ENCODE measurements at regions not wholly inside any gene's neighbourhood (a gene's known extent, or its start where the extent isn't known, plus 50 kb on each side); places are given as distances from the start of the nearest gene placed in this dataset.

DNA sequence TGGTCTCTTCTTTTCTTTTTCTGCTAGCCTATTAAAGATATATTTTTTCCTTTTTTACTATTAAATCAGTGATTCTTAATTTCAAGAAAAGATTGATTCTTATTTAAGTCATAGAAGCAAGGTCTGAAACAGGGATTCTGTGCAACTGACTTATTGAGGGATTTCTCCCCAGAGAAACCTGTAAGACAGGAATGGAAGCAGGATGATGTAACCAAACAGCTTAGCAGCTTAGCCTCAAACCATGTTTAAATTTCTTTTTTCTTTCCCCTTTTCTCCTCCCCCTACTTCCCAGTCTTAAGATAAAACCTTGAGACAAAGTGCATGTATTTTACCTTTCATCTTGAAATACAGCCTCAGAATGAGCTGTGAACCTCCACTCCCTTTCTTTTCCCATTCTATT lies 322.8 kb downstream of the NEK10 start:
- TF ChIP-seq, protein P1, sequence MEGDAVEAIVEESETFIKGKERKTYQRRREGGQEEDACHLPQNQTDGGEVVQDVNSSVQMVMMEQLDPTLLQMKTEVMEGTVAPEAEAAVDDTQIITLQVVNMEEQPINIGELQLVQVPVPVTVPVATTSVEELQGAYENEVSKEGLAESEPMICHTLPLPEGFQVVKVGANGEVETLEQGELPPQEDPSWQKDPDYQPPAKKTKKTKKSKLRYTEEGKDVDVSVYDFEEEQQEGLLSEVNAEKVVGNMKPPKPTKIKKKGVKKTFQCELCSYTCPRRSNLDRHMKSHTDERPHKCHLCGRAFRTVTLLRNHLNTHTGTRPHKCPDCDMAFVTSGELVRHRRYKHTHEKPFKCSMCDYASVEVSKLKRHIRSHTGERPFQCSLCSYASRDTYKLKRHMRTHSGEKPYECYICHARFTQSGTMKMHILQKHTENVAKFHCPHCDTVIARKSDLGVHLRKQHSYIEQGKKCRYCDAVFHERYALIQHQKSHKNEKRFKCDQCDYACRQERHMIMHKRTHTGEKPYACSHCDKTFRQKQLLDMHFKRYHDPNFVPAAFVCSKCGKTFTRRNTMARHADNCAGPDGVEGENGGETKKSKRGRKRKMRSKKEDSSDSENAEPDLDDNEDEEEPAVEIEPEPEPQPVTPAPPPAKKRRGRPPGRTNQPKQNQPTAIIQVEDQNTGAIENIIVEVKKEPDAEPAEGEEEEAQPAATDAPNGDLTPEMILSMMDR (IDR thresholded peaks at IDR 0.05) = no peak
- TF ChIP-seq POLR2A (IDR thresholded peaks at IDR 0.05; ENCODE audit: low read depth) = no peak
